HepG2 (cell line): ENCODE measurements at regions not wholly inside any gene's neighbourhood (a gene's known extent, or its start where the extent isn't known, plus 50 kb on each side); places are given as distances from the start of the nearest gene placed in this dataset.

Source experiments
- ATAC-seq: fragments of 200-7000 bp; cut with Tn5 transposase; 3 replicates; pipeline ENCODE4 v1.9.1; 2020; ENCODE audit warnings: mild to moderate bottlenecking, moderate library complexity
- BruUV-seq: library from RNA; stranded (reverse); fragments of 400-500 nt; replicated peaks from 2 replicates; lab custom pipeline; 2021; lab: Mats Ljungman, UMichigan
- CTCF ChIA-PET: fragments of 300-600 bp; formaldehyde crosslinking; extraction: SDS; loops from one replicate; lab custom pipeline; 2021; ENCODE audit warnings: low total read pairs, inconsistent platforms, low intra/inter-chr PET ratio; lab: Yijun Ruan, JAX
- POLR2A ChIA-PET: fragments of 350-600 bp; sonication (Branson Sonifier 250); formaldehyde crosslinking; loops from one replicate; lab custom pipeline; 2020; ENCODE audit warnings: antibody characterized with exemption, inconsistent platforms; lab: Yijun Ruan, JAX
- DNase-seq: peaks from one replicate; pipeline ENCODE4 v3.0.0-alpha.2; 2015; ENCODE audit warnings: low spot score
- FAIRE-seq: peaks from 3 replicates; lab custom pipeline; 2011; peaks lifted over from hg19 to GRCh38; lab: Jason Lieb, UNC
- H2AFZ ChIP-seq: one replicate; pipeline ENCODE4 v1.6.1; 2011; ENCODE audit warnings: low read length, inconsistent platforms
- H3K27ac ChIP-seq: fragments of 300-600 bp; 3 replicates; pipeline ENCODE4 v1.8.0; 2011; ENCODE audit warnings: mixed run types, mild to moderate bottlenecking, mixed read lengths, low read length, inconsistent platforms; ENCODE audit not compliant: insufficient read depth; ENCODE audit errors: extremely low read length
- H3K27me3 ChIP-seq, 2 experiments: fragments of 200-600 bp in 1 of 2; 2 replicates in 1 of 2; 3 replicates in 1 of 2; pipeline versions ENCODE4 v1.6.0 to v1.8.0; 2011; ENCODE audit warnings: low read length in 2 of 2, mild to moderate bottlenecking in 2 of 2, moderate library complexity in 2 of 2, inconsistent platforms in 1 of 2; ENCODE audit not compliant: insufficient read depth in 2 of 2, control insufficient read depth in 1 of 2
- H3K36me3 ChIP-seq, 2 experiments: fragments of 200-600 bp in 1 of 2; replicated peaks in 1 of 2; 2 replicates in 1 of 2; 3 replicates in 1 of 2; pipeline versions ENCODE4 v1.5.1 to v1.8.0; 2011; ENCODE audit warnings: low read length in 2 of 2, inconsistent platforms in 1 of 2; ENCODE audit not compliant: insufficient read depth in 2 of 2, control insufficient read depth in 1 of 2
- H3K4me1 ChIP-seq: 2 replicates; pipeline ENCODE4 v1.5.1; 2012; ENCODE audit warnings: low read length, inconsistent platforms; ENCODE audit not compliant: insufficient read depth
- H3K4me2 ChIP-seq: 2 replicates; pipeline ENCODE4 v1.6.0; 2011; ENCODE audit warnings: low read depth, low read length, inconsistent platforms
- H3K4me3 ChIP-seq, 3 experiments: fragments of 200-600 bp in 1 of 3; sonication (generic), shearing (Covaris generic) in 1 of 3; replicated peaks in 1 of 3; 2 replicates each; pipeline ENCODE4 v1.5.1; 2011 to 2016; ENCODE audit warnings: low read length in 3 of 3, inconsistent platforms in 2 of 3, low read depth in 2 of 3, mild to moderate bottlenecking in 2 of 3, control low read depth in 1 of 3, mixed read lengths in 1 of 3; ENCODE audit not compliant: insufficient read depth in 1 of 3
- H3K79me2 ChIP-seq: one replicate; pipeline ENCODE4 v1.6.1; 2011; ENCODE audit warnings: low read length, inconsistent platforms; ENCODE audit not compliant: insufficient read depth
- H3K9ac ChIP-seq: 2 replicates; pipeline ENCODE4 v1.6.0; 2011; ENCODE audit warnings: mild to moderate bottlenecking, low read depth, low read length, inconsistent platforms; ENCODE audit not compliant: insufficient read depth
- H3K9me3 ChIP-seq: 2 replicates; pipeline ENCODE4 v1.5.1; 2012; ENCODE audit warnings: mild to moderate bottlenecking, low read length
- H4K20me1 ChIP-seq: 2 replicates; pipeline ENCODE4 v1.6.0; 2011; ENCODE audit warnings: inconsistent platforms, mild to moderate bottlenecking, low read length, moderate library complexity; ENCODE audit not compliant: insufficient read depth
- CREB1 ChIP-seq, 2 experiments: fragments of 450-650 bp in 1 of 2; IDR thresholded peaks; 2 replicates each; pipeline ENCODE4 v1.6.1; 2016 to 2017; ENCODE audit warnings: control low read depth in 1 of 2, mild to moderate bottlenecking in 1 of 2, missing compliant biosample characterization in 1 of 2, missing genetic modification characterization in 1 of 2
- DR1 ChIP-seq: sonication (generic); formaldehyde crosslinking; IDR thresholded peaks from 2 replicates; pipeline ENCODE4 v1.8.0; 2021; ENCODE audit warnings: mild to moderate bottlenecking, missing genetic modification reagents, inconsistent platforms
- FIP1L1 ChIP-seq: fragments of 200-400 bp; formaldehyde crosslinking; IDR thresholded peaks from 2 replicates; pipeline ENCODE4 v1.6.1; 2018; ENCODE audit warnings: low read depth, mild to moderate bottlenecking, low read length, moderate library complexity, borderline replicate concordance; ENCODE audit not compliant: insufficient read depth
- KLF13 ChIP-seq: sonication (generic); formaldehyde crosslinking; IDR thresholded peaks from 2 replicates; pipeline ENCODE4 v1.4.0; 2020; ENCODE audit warnings: mild to moderate bottlenecking, missing genetic modification reagents
- MIER3 ChIP-seq: IDR thresholded peaks from 2 replicates; pipeline ENCODE4 v1.6.1; 2016; ENCODE audit warnings: missing compliant biosample characterization, borderline replicate concordance
- NR2F6 ChIP-seq, 2 experiments: IDR thresholded peaks; 2 replicates each; pipeline ENCODE4 v1.6.1; 2016; ENCODE audit warnings: antibody characterized with exemption in 1 of 2, mild to moderate bottlenecking in 1 of 2
- RELA ChIP-seq: sonication (generic); formaldehyde crosslinking; IDR thresholded peaks from 2 replicates; pipeline ENCODE4 v1.4.0; 2020; ENCODE audit warnings: missing genetic modification reagents
- SIX1 ChIP-seq: sonication (generic); formaldehyde crosslinking; IDR thresholded peaks from 2 replicates; pipeline ENCODE4 v1.4.0; 2020; ENCODE audit warnings: missing genetic modification reagents, borderline replicate concordance
- ZFP36L1 ChIP-seq: sonication (generic); formaldehyde crosslinking; IDR thresholded peaks from 2 replicates; pipeline ENCODE4 v1.8.0; 2022; ENCODE audit warnings: mild to moderate bottlenecking, missing genetic modification reagents, moderate library complexity
- ZNF296 ChIP-seq: sonication (generic); formaldehyde crosslinking; conservative IDR thresholded peaks from 2 replicates; pipeline ENCODE4 v1.5.0; 2020; ENCODE audit warnings: mild to moderate bottlenecking, missing genetic modification reagents
- ZNF816 ChIP-seq: sonication (generic); formaldehyde crosslinking; IDR thresholded peaks from 2 replicates; pipeline ENCODE4 v1.8.0; 2022; ENCODE audit warnings: missing genetic modification reagents, mild to moderate bottlenecking, borderline replicate concordance
- WGBS: methylation state at CpG from one replicate; pipeline ENCODE4 v1.1.6; 2017; ENCODE audit warnings: low lambda C conversion rate; 5-methylcytosine and 5-hydroxymethylcytosine counted together
- in situ Hi-C: cut with HindIII; loops from 2 replicates; pipeline ENCODE4 v1.10.0; 2017; ENCODE audit warnings: low pct_unique_long_range_greater_than_20kb; ENCODE audit not compliant: extremely low pct_ligation_motif_present
- intact Hi-C: fragments of 100-400 bp; cut with micrococcal nuclease; formaldehyde crosslinking; loops from one replicate; pipeline ENCODE4 v1.10.0; 2022; ENCODE audit not compliant: unreplicated experiment
- TF ChIP-seq, protein P1 (sequence below): sonication (generic); formaldehyde crosslinking; IDR thresholded peaks from 2 replicates; pipeline ENCODE4 v1.5.0; 2020; ENCODE audit warnings: missing genetic modification reagents

DNA sequence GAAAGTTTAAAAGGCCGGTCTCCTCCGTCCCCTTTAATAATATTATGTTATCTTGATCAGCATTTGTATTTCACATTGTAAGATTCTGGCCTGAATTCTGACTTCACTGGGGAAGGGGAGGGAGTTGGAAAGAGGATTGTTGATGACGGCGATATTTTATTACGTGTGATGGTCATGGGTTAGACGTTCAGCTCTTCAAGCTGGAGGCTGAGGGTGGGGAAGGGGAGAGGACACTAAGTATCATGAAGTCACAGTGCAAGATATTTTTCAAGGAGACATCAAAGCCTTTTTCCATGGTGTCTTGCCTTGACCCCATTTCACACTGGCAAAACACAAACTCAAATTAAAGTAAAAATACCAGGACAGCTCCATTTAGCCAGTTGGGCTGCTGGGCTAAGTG, 126.7 kb downstream of the WDR11 start:
- FAIRE-seq (no peak), ATAC-seq (no peak), DNase-seq (no peak)
- no peaks in the 10 kb centered on the region for H3K36me3 ChIP-seq
- BruUV-seq = no TSS peak
- no peak overlapping the region for H3K4me2 ChIP-seq
- intact Hi-C loops = no loop called here
- peaks cover 11% of the 10 kb centered on the region for H3K4me1 ChIP-seq
- ChIA-PET POLR2A (no interaction called here), CTCF (no interaction called here)
- no peaks in the 10 kb centered on the region for H4K20me1 ChIP-seq
- 89% methylated on average over 6 of the region's 6 CpGs for WGBS
- no peaks in the 10 kb centered on the region for H3K9me3 ChIP-seq
- H3K27me3 ChIP-seq = peaks cover 8 to 27% of the 10 kb centered on the region in 2 experiments
- no peaks in the 10 kb centered on the region for H3K79me2 ChIP-seq
- H3K4me3 ChIP-seq = no peak overlapping the region
- H3K9ac ChIP-seq = no peak overlapping the region
- in situ Hi-C loops = no loop called here
- TF ChIP-seq, protein P1, sequence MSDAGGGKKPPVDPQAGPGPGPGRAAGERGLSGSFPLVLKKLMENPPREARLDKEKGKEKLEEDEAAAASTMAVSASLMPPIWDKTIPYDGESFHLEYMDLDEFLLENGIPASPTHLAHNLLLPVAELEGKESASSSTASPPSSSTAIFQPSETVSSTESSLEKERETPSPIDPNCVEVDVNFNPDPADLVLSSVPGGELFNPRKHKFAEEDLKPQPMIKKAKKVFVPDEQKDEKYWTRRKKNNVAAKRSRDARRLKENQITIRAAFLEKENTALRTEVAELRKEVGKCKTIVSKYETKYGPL (CRISPR knock-in tag) = no peak
- no peak for TF ChIP-seq ZFP36L1 (CRISPR knock-in tag)
- no peak for TF ChIP-seq CREB1 (IDR thresholded peaks at IDR 0.05)
- TF ChIP-seq CREB1 (CRISPR knock-in tag; IDR thresholded peaks at IDR 0.05) = no peak
- no peak for TF ChIP-seq ZNF296 (CRISPR knock-in tag)
- no peak for TF ChIP-seq MIER3 (CRISPR knock-in tag)
- TF ChIP-seq NR2F6 (IDR thresholded peaks at IDR 0.05) = no peak
- TF ChIP-seq NR2F6 (CRISPR knock-in tag; IDR thresholded peaks at IDR 0.05) = no peak
- no peak for TF ChIP-seq FIP1L1
- no peak for TF ChIP-seq ZNF816 (CRISPR knock-in tag)
- no peak for TF ChIP-seq RELA (CRISPR knock-in tag)
- TF ChIP-seq DR1 (CRISPR knock-in tag) = no peak
- TF ChIP-seq KLF13 (CRISPR knock-in tag) = no peak
- TF ChIP-seq SIX1 (CRISPR knock-in tag) = no peak
- H3K27ac ChIP-seq = no peak overlapping the region
- H2AFZ ChIP-seq = no peak overlapping the region
